ENCODE measurements at regions not wholly inside any gene's neighbourhood (a gene's known extent, or its start where the extent isn't known, plus 50 kb on each side); places are given as distances from the start of the nearest gene placed in this dataset.

GRCh38 chr5:142388696-142389095 is 63.9 kb upstream of the SPRY4 start (continued):
- TF ChIP-seq MEF2D (tag; conservative IDR thresholded peaks at IDR 0.05; ENCODE audit: low read depth) = 0 out of 2 replicates have a peak, but pooled peaks have one; percentile 42
- peak; percentile 17; the same call in 1 of the 2 replicates for TF ChIP-seq OTX1 (CRISPR knock-in tag; IDR thresholded peaks at IDR 0.05)
- TF ChIP-seq ZNF57 (CRISPR knock-in tag; IDR thresholded peaks at IDR 0.05) = no peak
- peak; percentile 99 for TF ChIP-seq NFE2 (IDR thresholded peaks at IDR 0.05; ENCODE audit: low read depth)
- TF ChIP-seq ADNP (tag; IDR thresholded peaks at IDR 0.05) = no peak
- peak; percentile 72; the same call in 1 of the 2 replicates for TF ChIP-seq ZNF589 (CRISPR knock-in tag; IDR thresholded peaks at IDR 0.05; ENCODE audit: low read depth)
- peak; percentile 98 for TF ChIP-seq MAFG (tag; conservative IDR thresholded peaks at IDR 0.05)
- no peak for TF ChIP-seq ZBED1 (IDR thresholded peaks at IDR 0.05)
- 0 out of 2 replicates have a peak, but pooled peaks have one; percentile 72 for TF ChIP-seq ZNF395 (CRISPR knock-in tag; IDR thresholded peaks at IDR 0.05)
- TF ChIP-seq HDGF (IDR thresholded peaks at IDR 0.05) = 0 out of 2 replicates have a peak, but pooled peaks have one; percentile 42
- TF ChIP-seq SMARCC2 (IDR thresholded peaks at IDR 0.05; ENCODE audit: low read depth) = 0 out of 2 replicates have a peak, but pooled peaks have one; percentile 15
- TF ChIP-seq RBFOX2 (IDR thresholded peaks at IDR 0.05; ENCODE audit: low read depth, low read length) = no peak
- TF ChIP-seq AFF1 (IDR thresholded peaks at IDR 0.05; ENCODE audit: low read depth in 1 of 2, partially characterized antibody in 2 of 2) = peak in 1 of 2 experiments; percentile 17
- TF ChIP-seq CC2D1A (IDR thresholded peaks at IDR 0.05) = no peak
- no peak for TF ChIP-seq POLR2AphosphoS5 (IDR thresholded peaks at IDR 0.05; ENCODE audit: control insufficient read depth, insufficient read depth, low read depth, low read length)
- TF ChIP-seq JUND (IDR thresholded peaks at IDR 0.05; ENCODE audit: borderline replicate concordance, low read depth, low read length) = no peak
- TF ChIP-seq JUND (tag; IDR thresholded peaks at IDR 0.05; ENCODE audit: borderline replicate concordance, low read depth, low read length) = peak; percentile 66; the same call in 2 of the 3 replicates
- TF ChIP-seq MAFF (IDR thresholded peaks at IDR 0.05; ENCODE audit: low read length) = peak; percentile 95
- peak; percentile 52; the same call in 1 of the 2 replicates for TF ChIP-seq VEZF1 (CRISPR knock-in tag; IDR thresholded peaks at IDR 0.05)
- peak in 1 of 2 experiments; percentile 34; a peak in 1 of 4 replicates for TF ChIP-seq HDAC1 (IDR thresholded peaks at IDR 0.05)
- TF ChIP-seq TGIF2 (CRISPR knock-in tag; IDR thresholded peaks at IDR 0.05) = no peak
- TF ChIP-seq SMARCA4 (IDR thresholded peaks at IDR 0.05) = peak; percentile 83
- peak; percentile 93 for TF ChIP-seq C11orf30 (IDR thresholded peaks at IDR 0.05; ENCODE audit: low read depth)
- TF ChIP-seq HDAC2 (IDR thresholded peaks at IDR 0.05) = 0 out of 2 replicates have a peak, but pooled peaks have one; percentile 21
- no peak for TF ChIP-seq ZNF76 (CRISPR knock-in tag; IDR thresholded peaks at IDR 0.05; ENCODE audit: borderline replicate concordance)

All from K562 (cell line).